Right cardiac atrium (tissue), 5 donors: ENCODE measurements at regions not wholly inside any gene's neighbourhood (a gene's known extent, or its start where the extent isn't known, plus 50 kb on each side); places are given as distances from the start of the nearest gene placed in this dataset.
A peak's percentile ranks its signal among the peaks of the same experiment; 100 is the strongest.

Source experiments
- ATAC-seq, 2 donors: fragments of 200-7000 bp; cut with Tn5 transposase; one replicate each; pipeline versions ENCODE4 v1.8.0 to v1.9.1; 2020; ENCODE audit warnings: moderate library complexity in 2 of 2, mild to moderate bottlenecking in 1 of 2
- DNase-seq, 3 donors: peaks; one replicate each; pipeline ENCODE4 v3.0.0-alpha.2; 2020
- H3K27ac ChIP-seq: one replicate; pipeline ENCODE4 v1.5.1; 2013; ENCODE audit warnings: mild to moderate bottlenecking, low read length, control low read depth, moderate library complexity
- H3K27me3 ChIP-seq: one replicate; pipeline ENCODE4 v1.6.1; 2013; ENCODE audit not compliant: control insufficient read depth, insufficient read depth
- H3K4me1 ChIP-seq: one replicate; pipeline ENCODE4 v1.6.1; 2013; ENCODE audit warnings: low read length; ENCODE audit not compliant: control insufficient read depth, insufficient read depth
- H3K4me3 ChIP-seq: one replicate; pipeline ENCODE4 v1.5.1; 2013; ENCODE audit warnings: low read length, control low read depth
- H3K9me3 ChIP-seq: one replicate; pipeline ENCODE4 v1.6.1; 2013; ENCODE audit warnings: low read length; ENCODE audit not compliant: control insufficient read depth
- WGBS: extraction: QIAGEN DNeasy Blood & Tissue Kit; methylation state at CpG from one replicate; pipeline ENCODE4 v1.1.7; 2013; 5-methylcytosine and 5-hydroxymethylcytosine counted together
- intact Hi-C, 4 donors: fragments of 100-400 bp; cut with DNase I; formaldehyde crosslinking; loops; one replicate each; pipeline versions ENCODE4 v1.11.0 to v1.14.0; 2022 to 2023
- donor health status: healthy with polysubstance abuse.
- donor health status: DM: no; HTN: yes; CAD: no.
- donor health status: DM: no; HTN: no; CAD: no.
- donor health status: DM: no; HTN: yes; CAD: no; lungs with severe emphysema.
- donor health status: DM: yes; HTN: yes; CAD: no.

DNA sequence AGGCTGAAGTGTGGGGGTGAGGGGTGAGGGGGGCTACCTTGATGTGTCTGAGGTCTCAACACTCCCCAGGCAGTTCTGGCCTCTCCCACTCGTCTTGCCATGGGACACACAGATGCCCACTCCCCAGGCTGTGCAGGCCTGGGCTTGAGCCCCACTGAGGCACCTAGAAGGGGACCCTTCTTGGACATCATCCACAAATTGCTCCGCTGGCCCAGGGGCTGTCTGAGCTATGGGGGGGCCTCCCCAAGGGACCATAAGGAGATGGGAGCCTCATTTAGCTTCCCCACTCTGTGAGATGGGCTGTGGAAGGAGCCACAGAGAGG is 155.5 kb upstream of the MLN start:
- no peak overlapping the region for H3K4me3 ChIP-seq
- no peaks in the 10 kb centered on the region for H3K27me3 ChIP-seq
- peak in 1 of 3 donors; percentile 54 for DNase-seq
- no peak overlapping the region for H3K27ac ChIP-seq
- H3K4me1 ChIP-seq = no peaks in the 10 kb centered on the region
- ATAC-seq = no peak
- intact Hi-C loops = no loop called here
- 52% methylated on average over 2 of the region's 2 CpGs for WGBS
- H3K9me3 ChIP-seq = no peaks in the 10 kb centered on the region

DNA sequence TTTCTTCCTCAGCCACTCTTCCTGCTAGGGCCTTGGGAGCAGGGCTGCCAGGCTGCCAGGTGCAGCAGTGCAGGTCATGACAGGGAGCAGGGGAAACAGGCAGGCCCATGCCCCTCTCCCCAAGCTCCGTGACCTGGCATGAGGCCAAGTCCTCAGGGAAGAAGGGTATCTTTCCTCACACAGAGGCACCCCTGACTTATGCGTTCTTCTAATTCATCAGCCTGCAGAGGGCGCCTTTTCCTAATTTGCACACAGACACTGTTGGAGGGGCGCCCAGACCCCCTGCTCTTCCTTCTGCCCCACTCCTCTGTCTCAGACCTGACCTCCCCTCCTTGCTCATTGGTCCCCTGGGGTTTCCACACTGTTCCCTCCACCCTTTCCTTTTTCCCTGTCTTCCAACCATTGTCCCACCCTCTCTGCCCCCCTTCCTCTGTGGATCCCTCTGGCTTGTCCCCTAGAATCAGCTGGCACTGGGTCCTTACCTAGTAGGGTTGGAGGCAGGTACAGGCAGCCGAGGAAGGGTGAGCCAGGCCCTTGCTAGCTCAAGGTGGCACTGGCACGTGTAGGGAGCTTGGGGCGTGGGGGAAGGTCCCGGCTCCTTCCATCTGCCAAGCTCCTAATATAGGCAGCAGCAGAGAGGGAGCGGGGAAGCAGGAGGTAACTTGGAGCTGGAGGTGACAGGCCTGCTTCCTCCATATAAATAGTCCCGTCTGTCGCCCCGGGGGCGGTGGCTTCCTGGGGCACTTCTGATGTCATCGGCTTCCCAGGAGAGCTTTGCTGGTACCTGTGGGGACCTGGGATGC is 154.9 kb upstream of the MLN start:
- no peak overlapping the region for H3K27ac ChIP-seq
- H3K4me3 ChIP-seq = no peak overlapping the region
- no peaks in the 10 kb centered on the region for H3K27me3 ChIP-seq
- 46% methylated on average over 14 of the region's 14 CpGs for WGBS
- DNase-seq = no peak
- no peak for ATAC-seq
- intact Hi-C loops = no loop called here
- H3K9me3 ChIP-seq = no peaks in the 10 kb centered on the region
- no peaks in the 10 kb centered on the region for H3K4me1 ChIP-seq

DNA sequence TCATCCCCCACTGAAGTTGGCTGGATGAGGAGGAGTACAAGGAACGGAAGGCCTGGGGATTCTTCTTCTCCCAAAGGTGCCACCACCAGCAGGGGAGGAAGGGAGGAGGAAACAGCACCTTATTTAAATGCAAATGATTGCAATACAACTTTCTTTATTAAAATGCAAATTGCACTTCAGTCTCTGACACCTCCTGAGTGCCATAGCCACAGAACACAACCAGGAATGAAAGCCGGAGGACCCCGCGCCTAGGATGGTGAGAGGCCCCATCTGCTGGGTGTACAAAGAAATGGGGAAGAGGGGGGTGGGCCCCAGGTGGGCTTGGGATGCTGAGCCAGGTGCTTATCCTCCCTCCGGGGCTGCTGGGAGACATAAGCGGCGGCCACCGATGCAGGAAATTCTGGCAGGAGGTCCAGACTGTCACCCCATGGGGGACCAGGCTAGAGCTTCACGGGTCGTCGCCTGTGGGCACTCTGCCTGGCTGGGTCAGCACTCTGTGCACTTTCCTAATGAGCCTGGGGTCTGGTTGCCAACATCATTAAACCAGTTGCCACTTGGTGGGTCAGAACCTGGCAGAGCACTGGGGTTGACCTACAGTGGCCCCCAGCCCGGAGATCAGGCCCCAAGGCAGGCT is 154.2 kb upstream of the MLN start:
- Histone ChIP-seq H3K4me3 (no peak overlapping the region), H3K27ac (no peak overlapping the region), H3K27me3 (no peaks in the 10 kb centered on the region), H3K9me3 (no peaks in the 10 kb centered on the region), H3K4me1 (no peaks in the 10 kb centered on the region)
- intact Hi-C loops = no loop called here
- 52% methylated on average over 12 of the region's 12 CpGs for WGBS
- DNase-seq (no peak), ATAC-seq (no peak)

DNA sequence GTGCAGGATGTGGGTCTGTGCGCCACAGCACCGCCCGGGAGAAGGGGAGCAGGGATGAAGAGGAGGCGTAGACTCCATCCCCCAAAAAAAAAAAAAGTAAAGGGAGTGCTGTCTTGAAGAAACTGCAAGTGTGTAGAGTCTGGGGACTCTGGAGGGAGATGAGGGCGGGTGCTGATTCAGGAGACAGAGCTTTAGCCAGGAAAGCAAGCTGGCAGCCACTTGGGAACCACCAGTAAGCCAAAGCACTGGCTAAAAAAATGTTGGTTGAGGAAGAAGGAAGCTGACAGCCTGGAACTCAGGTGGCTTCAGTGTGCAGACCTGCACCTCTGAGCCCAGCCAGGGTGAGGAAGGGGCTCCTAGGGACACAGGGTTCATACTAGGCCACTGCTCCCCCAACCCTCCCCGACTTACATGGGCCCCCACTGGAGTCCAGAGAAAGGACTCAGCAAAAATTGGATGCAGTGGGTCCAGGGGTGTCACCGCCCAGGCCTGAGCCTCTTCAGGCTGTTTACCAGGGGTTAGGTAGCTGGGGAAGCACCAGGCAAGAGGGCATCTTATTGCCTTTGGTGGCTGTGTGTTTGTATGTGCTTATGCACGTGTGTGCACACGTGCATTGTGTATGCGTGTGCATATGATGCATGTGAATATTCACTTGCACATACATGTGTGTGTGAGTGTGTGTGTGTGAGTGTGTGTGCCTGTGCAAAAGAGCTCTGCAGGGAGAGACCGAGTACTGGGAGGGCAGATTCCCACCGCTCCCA is 153.5 kb upstream of the MLN start:
- 79% methylated on average over 12 of the region's 12 CpGs for WGBS
- H3K4me3 ChIP-seq = no peak overlapping the region
- no peak overlapping the region for H3K27ac ChIP-seq
- ATAC-seq (no peak), DNase-seq (no peak)
- no peaks in the 10 kb centered on the region for H3K9me3 ChIP-seq
- intact Hi-C loops = no loop called here
- H3K27me3 ChIP-seq = no peaks in the 10 kb centered on the region
- H3K4me1 ChIP-seq = no peaks in the 10 kb centered on the region

DNA sequence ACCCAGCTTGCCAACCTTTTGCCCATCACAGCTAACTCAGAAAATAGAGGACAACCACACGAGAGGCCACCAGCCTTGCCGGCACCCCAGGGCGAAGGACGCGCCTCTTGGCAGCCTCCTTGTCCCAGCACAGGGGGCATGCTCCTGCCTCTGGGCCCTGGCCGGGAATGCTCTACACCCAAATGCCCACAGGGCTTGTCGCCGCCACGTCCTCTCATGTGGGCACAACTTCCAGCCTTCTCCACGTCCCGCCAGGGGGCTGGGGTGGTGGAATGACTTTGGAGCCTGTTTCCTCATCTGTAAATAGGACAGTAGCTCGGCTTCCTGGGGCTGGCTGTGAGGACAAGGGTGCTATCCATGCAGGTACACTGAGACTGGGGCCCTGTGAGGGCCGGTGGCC is 152.4 kb upstream of the MLN start:
- Histone ChIP-seq H3K27ac (no peak overlapping the region), H3K4me1 (no peaks in the 10 kb centered on the region), H3K9me3 (no peaks in the 10 kb centered on the region), H3K4me3 (no peak overlapping the region), H3K27me3 (no peaks in the 10 kb centered on the region)
- ATAC-seq = no peak
- no peak for DNase-seq
- intact Hi-C loops = no loop called here
- 89% methylated on average over 13 of the region's 13 CpGs for WGBS

DNA sequence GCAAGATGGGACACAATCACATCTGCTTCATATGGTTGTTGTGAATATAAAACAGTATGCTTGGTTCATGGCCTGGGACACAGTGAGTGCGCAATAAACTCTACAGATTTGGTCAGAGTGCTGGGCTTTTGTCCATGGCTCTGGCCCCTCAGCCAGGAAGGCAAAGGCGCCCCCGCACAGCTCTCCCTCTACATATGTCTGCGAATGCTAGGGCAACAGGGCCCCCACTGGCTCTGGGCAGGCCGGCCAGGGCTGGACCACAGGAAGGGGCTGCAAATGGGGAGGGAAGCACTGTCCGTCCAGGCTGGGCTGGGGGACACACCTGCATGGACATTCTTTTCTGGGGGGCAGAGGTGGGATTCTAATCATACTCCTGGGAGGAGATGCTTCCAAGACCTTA is 151.8 kb upstream of the MLN start:
- intact Hi-C loops = no loop called here
- no peaks in the 10 kb centered on the region for H3K27me3 ChIP-seq
- no peaks in the 10 kb centered on the region for H3K9me3 ChIP-seq
- H3K4me1 ChIP-seq = no peaks in the 10 kb centered on the region
- no peak overlapping the region for H3K4me3 ChIP-seq
- H3K27ac ChIP-seq = no peak overlapping the region
- no peak for ATAC-seq
- DNase-seq = no peak
- 84% methylated on average over 6 of the region's 6 CpGs for WGBS

DNA sequence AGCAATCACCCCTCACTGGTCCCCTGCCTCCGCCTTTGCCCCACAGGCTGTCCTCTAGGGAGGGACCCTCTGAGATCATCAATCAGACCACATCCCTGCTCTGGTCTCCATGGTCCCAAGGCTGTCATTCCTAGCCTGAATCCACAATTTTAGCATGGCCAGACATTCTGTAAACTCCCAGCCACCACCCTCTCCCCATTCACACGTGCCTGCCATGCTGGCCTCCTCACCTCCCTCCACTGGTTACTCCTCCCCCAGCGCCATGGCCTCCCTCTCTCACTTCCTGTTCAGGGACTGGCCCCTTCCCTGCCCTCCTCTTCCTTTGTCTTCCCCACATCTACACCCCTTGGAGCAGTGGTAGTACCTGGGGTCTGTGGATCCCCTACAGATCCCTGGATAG is 150.7 kb upstream of the MLN start:
- no peak overlapping the region for H3K4me3 ChIP-seq
- H3K27me3 ChIP-seq = no peaks in the 10 kb centered on the region
- WGBS = 47% methylated on average over 3 of the region's 3 CpGs
- ATAC-seq (no peak), DNase-seq (no peak)
- no peaks in the 10 kb centered on the region for H3K4me1 ChIP-seq
- intact Hi-C loops = no loop called here
- no peak overlapping the region for H3K27ac ChIP-seq
- no peaks in the 10 kb centered on the region for H3K9me3 ChIP-seq

DNA sequence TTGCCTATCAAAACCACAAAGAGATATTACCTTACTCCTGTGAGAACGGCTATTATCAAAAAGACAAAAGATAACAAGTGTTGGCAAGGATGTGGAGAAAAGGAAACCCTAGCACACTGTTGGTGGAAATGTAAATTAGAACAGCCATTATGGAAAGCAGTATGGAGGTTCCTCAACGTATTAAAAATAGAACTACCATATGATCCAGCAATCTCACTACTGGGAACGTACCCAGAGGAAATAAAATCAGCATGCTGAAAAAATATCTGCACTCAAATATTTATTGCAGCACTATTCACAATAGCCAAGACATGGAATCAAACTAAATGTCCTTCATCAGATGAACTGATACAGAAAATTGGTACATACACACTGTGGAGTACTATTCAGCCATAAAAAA is 149.4 kb upstream of the MLN start:
- no peak overlapping the region for H3K27ac ChIP-seq
- intact Hi-C loops = no loop called here
- no peaks in the 10 kb centered on the region for H3K9me3 ChIP-seq
- H3K4me3 ChIP-seq = no peak overlapping the region
- WGBS = 17% methylated on average over 3 of the region's 3 CpGs
- H3K4me1 ChIP-seq = no peaks in the 10 kb centered on the region
- no peaks in the 10 kb centered on the region for H3K27me3 ChIP-seq
- no peak for DNase-seq
- no peak for ATAC-seq

DNA sequence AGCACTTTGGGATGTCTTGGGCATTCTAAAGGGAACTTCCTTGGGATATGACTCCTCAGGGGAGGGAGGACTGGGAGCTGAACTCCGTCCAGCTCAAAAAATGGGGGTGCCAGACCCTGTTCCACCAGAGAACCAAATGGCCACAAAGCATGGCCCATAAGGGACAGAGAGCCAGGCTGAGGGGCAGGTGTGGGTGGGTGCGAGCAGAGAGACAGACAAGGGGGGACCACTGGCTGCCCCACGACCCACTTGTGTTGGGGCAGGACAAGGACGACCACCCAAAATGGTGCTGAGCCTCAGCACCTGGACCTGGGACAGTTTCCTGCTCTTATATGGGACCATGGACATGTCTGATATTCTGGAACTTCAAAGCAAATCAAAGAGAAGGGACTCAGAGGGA is 148.2 kb upstream of the MLN start:
- ATAC-seq (no peak), DNase-seq (no peak)
- Histone ChIP-seq H3K27me3 (no peaks in the 10 kb centered on the region), H3K27ac (no peak overlapping the region), H3K4me1 (no peaks in the 10 kb centered on the region), H3K4me3 (no peak overlapping the region), H3K9me3 (no peaks in the 10 kb centered on the region)
- 81% methylated on average over 4 of the region's 4 CpGs for WGBS
- intact Hi-C loops = no loop called here

DNA sequence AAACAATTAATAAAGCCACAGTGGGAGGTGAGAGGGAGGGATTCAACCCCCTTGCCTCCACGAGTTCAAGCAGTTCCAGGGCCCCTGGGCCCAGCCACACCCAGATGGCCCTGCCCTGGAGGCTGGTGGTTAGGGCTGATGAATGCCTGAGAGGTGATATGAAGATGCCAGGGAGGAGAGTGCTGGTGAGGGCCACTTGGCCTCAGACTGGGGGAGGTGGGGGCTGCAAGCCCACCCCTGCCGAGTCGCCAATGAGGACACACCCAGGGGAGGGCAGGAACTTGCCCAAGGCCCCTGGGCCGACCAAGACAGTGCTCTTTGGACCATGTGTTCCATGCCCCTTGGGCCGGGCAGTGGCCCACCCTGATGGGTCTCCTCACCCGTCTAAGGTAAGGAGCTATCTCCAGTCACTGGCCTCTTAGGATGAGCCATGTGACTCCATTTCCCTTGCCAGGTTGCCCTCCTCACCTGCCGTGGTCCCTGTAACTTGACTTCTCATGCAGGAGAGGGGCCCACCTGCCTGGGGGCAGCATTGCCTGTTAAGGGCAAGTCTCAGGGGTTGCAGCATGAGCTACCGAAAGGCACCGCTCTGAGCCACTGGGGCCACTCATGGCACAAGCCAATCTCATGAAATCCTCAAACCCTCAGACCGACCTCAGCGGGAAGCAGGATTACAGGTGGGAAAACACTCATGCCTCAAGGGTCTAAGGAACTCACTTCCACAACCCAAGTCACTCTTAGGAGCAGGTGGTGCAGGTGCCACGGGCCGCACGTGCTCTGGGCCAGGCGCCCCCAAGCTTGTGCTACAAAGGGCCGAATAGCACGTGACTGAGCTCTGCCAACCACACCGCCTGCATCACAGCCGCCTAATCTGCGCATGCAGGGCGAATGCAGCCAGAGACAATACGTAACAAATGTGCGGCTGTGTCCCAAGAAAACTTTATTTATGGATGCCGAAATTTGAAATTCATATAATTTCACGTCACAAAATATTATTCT is 147.4 kb upstream of the MLN start:
- Histone ChIP-seq H3K9me3 (no peaks in the 10 kb centered on the region), H3K27ac (no peak overlapping the region), H3K4me1 (no peaks in the 10 kb centered on the region), H3K4me3 (no peak overlapping the region), H3K27me3 (no peaks in the 10 kb centered on the region)
- no peak for ATAC-seq
- 81% methylated on average over 25 of the region's 25 CpGs for WGBS
- DNase-seq = no peak
- intact Hi-C loops = no loop called here
